ENCODE measurements at regions not wholly inside any gene's neighbourhood (a gene's known extent, or its start where the extent isn't known, plus 50 kb on each side); places are given as distances from the start of the nearest gene placed in this dataset.

GRCh38 chr9:87379300-87379699 lies 118.4 kb upstream of the DAPK1 start:
- TF ChIP-seq, protein P1, sequence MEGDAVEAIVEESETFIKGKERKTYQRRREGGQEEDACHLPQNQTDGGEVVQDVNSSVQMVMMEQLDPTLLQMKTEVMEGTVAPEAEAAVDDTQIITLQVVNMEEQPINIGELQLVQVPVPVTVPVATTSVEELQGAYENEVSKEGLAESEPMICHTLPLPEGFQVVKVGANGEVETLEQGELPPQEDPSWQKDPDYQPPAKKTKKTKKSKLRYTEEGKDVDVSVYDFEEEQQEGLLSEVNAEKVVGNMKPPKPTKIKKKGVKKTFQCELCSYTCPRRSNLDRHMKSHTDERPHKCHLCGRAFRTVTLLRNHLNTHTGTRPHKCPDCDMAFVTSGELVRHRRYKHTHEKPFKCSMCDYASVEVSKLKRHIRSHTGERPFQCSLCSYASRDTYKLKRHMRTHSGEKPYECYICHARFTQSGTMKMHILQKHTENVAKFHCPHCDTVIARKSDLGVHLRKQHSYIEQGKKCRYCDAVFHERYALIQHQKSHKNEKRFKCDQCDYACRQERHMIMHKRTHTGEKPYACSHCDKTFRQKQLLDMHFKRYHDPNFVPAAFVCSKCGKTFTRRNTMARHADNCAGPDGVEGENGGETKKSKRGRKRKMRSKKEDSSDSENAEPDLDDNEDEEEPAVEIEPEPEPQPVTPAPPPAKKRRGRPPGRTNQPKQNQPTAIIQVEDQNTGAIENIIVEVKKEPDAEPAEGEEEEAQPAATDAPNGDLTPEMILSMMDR (IDR thresholded peaks at IDR 0.05; ENCODE audit: unreplicated experiment in 3 of 3), result no peak
- Mint-ChIP-seq H3K4me1 (peaks cover 12% of the 10 kb centered on the region), H3K9me3 (no peaks in the 10 kb centered on the region), H3K27ac (no peak overlapping the region), H3K4me3 (no peak overlapping the region), H3K36me3 (ENCODE audit: low read depth) (no peaks in the 10 kb centered on the region), H3K27me3 (ENCODE audit: low read depth) (no peaks in the 10 kb centered on the region)

DNA sequence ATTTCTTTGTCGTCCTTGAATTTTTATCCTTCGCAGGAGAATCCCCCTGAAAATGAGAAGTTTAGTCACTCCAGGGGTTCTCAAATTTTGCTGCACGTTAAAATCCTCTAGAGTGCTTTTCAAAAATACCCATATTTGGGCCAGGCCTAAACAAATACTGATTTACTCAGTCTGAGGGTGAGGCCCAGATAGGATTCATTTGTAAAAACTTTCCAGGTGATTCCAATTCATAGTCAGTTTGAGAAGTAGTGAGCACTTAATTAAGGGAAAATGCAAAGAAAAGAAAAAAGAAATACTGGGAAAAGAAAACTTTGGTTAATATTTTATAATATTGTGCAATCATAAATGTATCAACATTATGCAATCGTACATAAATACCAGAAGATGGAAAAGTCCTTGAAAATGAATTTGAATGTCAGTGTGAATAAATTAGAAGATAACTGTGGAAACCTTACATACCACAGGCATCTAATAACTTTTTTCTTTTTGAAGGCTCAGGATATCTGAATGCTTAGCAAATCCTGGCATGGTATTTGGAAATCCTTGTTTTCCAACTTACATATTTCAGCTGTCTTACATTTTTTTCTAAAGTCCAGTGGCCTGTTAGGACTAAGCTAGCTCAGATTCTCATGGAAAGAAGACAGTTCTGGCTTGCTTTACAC lies 116.5 kb upstream of the DAPK1 start:
- Mint-ChIP-seq H3K4me3 (no peak overlapping the region), H3K27me3 (ENCODE audit: low read depth) (peaks cover 6% of the 10 kb centered on the region), H3K4me1 (peaks cover 12% of the 10 kb centered on the region), H3K9me3 (no peaks in the 10 kb centered on the region), H3K27ac (no peak overlapping the region), H3K36me3 (ENCODE audit: low read depth) (no peaks in the 10 kb centered on the region)
- TF ChIP-seq, protein P1 (IDR thresholded peaks at IDR 0.05; ENCODE audit: unreplicated experiment in 3 of 3), result no peak

DNA sequence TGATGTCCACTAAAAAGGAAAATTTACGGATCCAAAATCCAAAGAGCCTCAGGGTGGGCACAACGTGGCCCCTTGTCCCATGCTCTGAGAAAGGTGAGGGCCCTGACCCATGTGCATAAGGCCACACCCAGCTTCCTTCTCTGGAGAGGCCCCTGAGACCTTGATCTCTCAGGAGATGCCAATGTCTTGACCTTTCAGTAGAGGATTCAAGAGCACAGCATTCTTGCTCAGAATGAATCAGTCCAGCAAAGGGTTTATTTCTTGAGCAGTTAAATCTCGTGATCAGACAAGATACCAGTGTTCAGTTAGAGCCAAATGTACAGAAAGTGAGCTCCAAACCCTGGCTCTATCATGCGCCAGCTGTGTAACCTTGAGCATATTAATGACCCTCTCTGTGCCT lies 115.9 kb upstream of the DAPK1 start:
- H3K36me3 Mint-ChIP-seq (ENCODE audit: low read depth), result no peaks in the 10 kb centered on the region

DNA sequence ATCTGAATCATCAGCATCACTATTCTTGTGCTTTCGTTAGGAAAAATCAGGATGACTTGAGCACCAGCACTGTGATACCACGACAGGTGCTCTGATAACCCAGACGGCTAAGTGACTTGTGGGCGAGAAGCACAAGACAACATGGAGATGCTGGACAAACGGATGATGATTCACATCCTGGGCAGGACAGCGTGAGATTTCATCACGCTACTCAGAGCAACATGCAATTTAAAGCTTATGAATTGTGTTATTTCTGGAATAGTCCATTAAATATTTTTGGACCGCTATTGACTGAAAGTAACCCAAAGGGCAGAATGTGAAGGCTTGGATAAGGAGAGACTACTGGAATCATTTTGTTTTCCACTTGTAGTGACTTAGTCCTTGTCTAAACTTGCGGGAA lies 114.8 kb upstream of the DAPK1 start:
- H3K36me3 Mint-ChIP-seq (ENCODE audit: low read depth), result no peaks in the 10 kb centered on the region
- TF ChIP-seq, protein P1 (IDR thresholded peaks at IDR 0.05; ENCODE audit: unreplicated experiment in 3 of 3), result no peak
- no peaks in the 10 kb centered on the region for H3K9me3 Mint-ChIP-seq
- H3K27me3 Mint-ChIP-seq (ENCODE audit: low read depth), result peaks cover 6% of the 10 kb centered on the region
- H3K4me1 Mint-ChIP-seq, result peaks cover 12% of the 10 kb centered on the region
- no peak overlapping the region for H3K27ac Mint-ChIP-seq
- no peak overlapping the region for H3K4me3 Mint-ChIP-seq

More for the DNA sequence above, 115.9 kb upstream of the DAPK1 start:
- TF ChIP-seq, protein P1 (IDR thresholded peaks at IDR 0.05; ENCODE audit: unreplicated experiment in 3 of 3), result no peak
- Mint-ChIP-seq H3K4me1 (peaks cover 12% of the 10 kb centered on the region), H3K4me3 (no peak overlapping the region), H3K9me3 (no peaks in the 10 kb centered on the region), H3K27me3 (ENCODE audit: low read depth) (peaks cover 6% of the 10 kb centered on the region), H3K27ac (no peak overlapping the region)

- Mint-ChIP-seq H3K4me3 (no peak overlapping the region), H3K27me3 (ENCODE audit: low read depth) (peaks cover 6% of the 10 kb centered on the region)
- TF ChIP-seq, protein P1 (IDR thresholded peaks at IDR 0.05; ENCODE audit: unreplicated experiment in 3 of 3), result no peak
These were observed 114.1 kb upstream of the DAPK1 start for GRCh38 chr9:87383344-87384150.

More at GRCh38 chr9:87383344-87384150, 114.1 kb upstream of the DAPK1 start:
- Mint-ChIP-seq H3K9me3 (no peaks in the 10 kb centered on the region), H3K36me3 (ENCODE audit: low read depth) (no peaks in the 10 kb centered on the region), H3K4me1 (peaks cover 12% of the 10 kb centered on the region), H3K27ac (peak overlapping the region in 2 of 3 experiments; percentile 26 to 55)
